ENCODE measurements at regions not wholly inside any gene's neighbourhood (a gene's known extent, or its start where the extent isn't known, plus 50 kb on each side); places are given as distances from the start of the nearest gene placed in this dataset.

GRCh38 chr20:33923740-33924139 lies 70.0 kb upstream of the RALY start:
- Histone ChIP-seq H3K23ac (ENCODE audit: low read depth, low read length) (no peak overlapping the region), H3K9ac (ENCODE audit: low read depth, low read length) (no peak overlapping the region), H3K27ac (ENCODE audit: insufficient read depth, low read length) (no peak overlapping the region), H2BK20ac (ENCODE audit: low read depth, low read length) (no peak overlapping the region), H2BK5ac (ENCODE audit: low read depth, low read length, poor library complexity, severe bottlenecking) (no peak overlapping the region), H2BK120ac (ENCODE audit: low read depth, low read length) (no peak overlapping the region), H4K8ac (ENCODE audit: low read depth in 2 of 2, low read length in 2 of 2) (no peak overlapping the region), H3K4me1 (ENCODE audit: control insufficient read depth, insufficient read depth, low read length) (0 out of 2 replicates have a peak, but pooled peaks cover 3% of the 10 kb centered on the region), H3K9me3 (ENCODE audit: control insufficient read depth, insufficient read depth, low read length) (no peaks in the 10 kb centered on the region), H4K91ac (ENCODE audit: insufficient read depth, low read depth, low read length) (no peak overlapping the region), H3K27me3 (ENCODE audit: control insufficient read depth, insufficient read depth, low read length) (peaks cover 12% of the 10 kb centered on the region; the same call in 1 of the 2 replicates), H3K56ac (ENCODE audit: extremely low read depth, insufficient read depth, low read length) (no peak overlapping the region), H2AK5ac (ENCODE audit: low read depth, low read length) (no peak overlapping the region), H2AK9ac (replicated peaks; ENCODE audit: low read depth, low read length, poor library complexity) (no peak overlapping the region), H4K5ac (ENCODE audit: low read depth, low read length) (no peak overlapping the region), H3K4ac (ENCODE audit: low read depth, low read length) (no peak overlapping the region), H3K79me1 (ENCODE audit: low read depth in 1 of 2, low read length in 2 of 2) (no peaks in the 10 kb centered on the region), H2AFZ (replicated peaks; ENCODE audit: low read length, poor library complexity) (no peak overlapping the region), H3K36me3 (ENCODE audit: control insufficient read depth, insufficient read depth, low read length) (no peaks in the 10 kb centered on the region), H2BK15ac (ENCODE audit: low read depth, low read length) (no peak overlapping the region), H3K4me2 (ENCODE audit: low read depth, low read length) (no peak overlapping the region), H3K4me3 (ENCODE audit: insufficient read depth, low read depth, low read length) (no peak overlapping the region), H3K18ac (ENCODE audit: low read depth, low read length) (no peak overlapping the region), H4K20me1 (ENCODE audit: insufficient read depth, low read length) (no peaks in the 10 kb centered on the region), H3K14ac (replicated peaks; ENCODE audit: low read depth, low read length) (no peak overlapping the region), H3K9me1 (ENCODE audit: insufficient read depth, low read length) (peaks cover 3% of the 10 kb centered on the region; the same call in 1 of the 2 replicates)
- CTCF ChIA-PET = no interaction called here
- 100% methylated on average over 1 of the region's 4 CpGs; no CpG with 5 or more reads in 1 of the 2 experiments for WGBS, 2 experiments (ENCODE audit: extremely low coverage in 2 of 2, insufficient read length in 1 of 2)
- TF ChIP-seq SMC3 (IDR thresholded peaks at IDR 0.05; ENCODE audit: low read depth, low read length) (no peak), NFE2L2 (IDR thresholded peaks at IDR 0.05; ENCODE audit: low read depth, low read length) (no peak), FOS (IDR thresholded peaks at IDR 0.05; ENCODE audit: low read depth, low read length) (no peak), CTCF (conservative IDR thresholded peaks at IDR 0.05; ENCODE audit: low read depth, low read length) (no peak), MAZ (IDR thresholded peaks at IDR 0.05; ENCODE audit: borderline replicate concordance, low read depth, low read length) (no peak), BHLHE40 (IDR thresholded peaks at IDR 0.05; ENCODE audit: low read depth, low read length) (no peak), POLR2A (IDR thresholded peaks at IDR 0.05; ENCODE audit: low read depth, low read length) (no peak), USF2 (IDR thresholded peaks at IDR 0.05; ENCODE audit: low read depth, low read length) (no peak), CHD1 (IDR thresholded peaks at IDR 0.05; ENCODE audit: low read depth, low read length) (no peak), RFX5 (IDR thresholded peaks at IDR 0.05; ENCODE audit: low read depth, low read length) (no peak), MAFK (IDR thresholded peaks at IDR 0.05; ENCODE audit: low read depth, low read length) (no peak), RAD21 (IDR thresholded peaks at IDR 0.05; ENCODE audit: low read length) (no peak), CEBPB (IDR thresholded peaks at IDR 0.05; ENCODE audit: low read depth, low read length) (no peak), MXI1 (IDR thresholded peaks at IDR 0.05; ENCODE audit: borderline replicate concordance, low read depth, low read length) (no peak), RCOR1 (IDR thresholded peaks at IDR 0.05; ENCODE audit: insufficient replicate concordance, low read length) (no peak)
- TF ChIP-seq, protein P1, sequence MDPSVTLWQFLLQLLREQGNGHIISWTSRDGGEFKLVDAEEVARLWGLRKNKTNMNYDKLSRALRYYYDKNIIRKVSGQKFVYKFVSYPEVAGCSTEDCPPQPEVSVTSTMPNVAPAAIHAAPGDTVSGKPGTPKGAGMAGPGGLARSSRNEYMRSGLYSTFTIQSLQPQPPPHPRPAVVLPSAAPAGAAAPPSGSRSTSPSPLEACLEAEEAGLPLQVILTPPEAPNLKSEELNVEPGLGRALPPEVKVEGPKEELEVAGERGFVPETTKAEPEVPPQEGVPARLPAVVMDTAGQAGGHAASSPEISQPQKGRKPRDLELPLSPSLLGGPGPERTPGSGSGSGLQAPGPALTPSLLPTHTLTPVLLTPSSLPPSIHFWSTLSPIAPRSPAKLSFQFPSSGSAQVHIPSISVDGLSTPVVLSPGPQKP (IDR thresholded peaks at IDR 0.05; ENCODE audit: borderline replicate concordance, low read depth, low read length) = no peak
- dilution Hi-C loops (cut with HindIII; ENCODE audit: low sequenced_read_pairs, unreplicated experiment) (no loop called here), intact Hi-C loops (cut with micrococcal nuclease) (no loop called here), in situ Hi-C loops (cut with MboI; ENCODE audit: low sequenced_read_pairs) (no loop called here)
- BruUV-seq (replicated peaks) = no TSS peak
- POLR2A ChIA-PET (ENCODE audit: unreplicated experiment) = no interaction called here
- no peak for ATAC-seq (ENCODE audit: low read depth)
- no peak for DNase-seq
